Fibroblast of lung (primary cell): ENCODE measurements at regions not wholly inside any gene's neighbourhood (a gene's known extent, or its start where the extent isn't known, plus 50 kb on each side); places are given as distances from the start of the nearest gene placed in this dataset.

Experiments
- DNase-seq, 2 donors: peaks; one replicate each; pipeline versions ENCODE4 v3.0.0 to v3.0.0-alpha.2; 2010; ENCODE audit warnings: low read depth in 2 of 2
- H2AFZ ChIP-seq: 2 replicates; pipeline ENCODE4 v1.5.1; 2012; ENCODE audit warnings: low read length, control low read depth, inconsistent platforms
- H3K27ac ChIP-seq: 2 replicates; pipeline ENCODE4 v1.5.1; 2011; ENCODE audit warnings: low read length, control low read depth; ENCODE audit not compliant: insufficient read depth
- H3K27me3 ChIP-seq: 2 replicates; pipeline ENCODE4 v1.5.1; 2011; ENCODE audit warnings: mild to moderate bottlenecking, low read length; ENCODE audit not compliant: control insufficient read depth, insufficient read depth
- H3K36me3 ChIP-seq: 2 replicates; pipeline ENCODE4 v1.5.1; 2011; ENCODE audit warnings: low read length; ENCODE audit not compliant: control insufficient read depth, insufficient read depth
- H3K4me1 ChIP-seq: 2 replicates; pipeline ENCODE4 v1.5.1; 2011; ENCODE audit warnings: low read length; ENCODE audit not compliant: control insufficient read depth, insufficient read depth; ENCODE audit errors: extremely low read depth
- H3K4me2 ChIP-seq: 2 replicates; pipeline ENCODE4 v1.5.1; 2011; ENCODE audit warnings: low read length, control low read depth; ENCODE audit not compliant: insufficient read depth; ENCODE audit errors: extremely low read depth
- H3K4me3 ChIP-seq, 4 experiments: fragments of 200-600 bp in 1 of 4; sonication (generic) in 1 of 4; replicated peaks in 1 of 4; 2 replicates each; pipeline ENCODE4 v1.5.1; 2011 to 2016; ENCODE audit warnings: low read length in 4 of 4, low read depth in 3 of 4, mild to moderate bottlenecking in 3 of 4, control low read depth in 2 of 4, inconsistent platforms in 1 of 4, mixed read lengths in 1 of 4; ENCODE audit not compliant: insufficient read depth in 1 of 4; ENCODE audit errors: control extremely low read depth in 1 of 4
- H3K79me2 ChIP-seq: 2 replicates; pipeline ENCODE4 v1.5.1; 2012; ENCODE audit warnings: mild to moderate bottlenecking, low read length, inconsistent platforms; ENCODE audit not compliant: control insufficient read depth, insufficient read depth
- H3K9ac ChIP-seq: 2 replicates; pipeline ENCODE4 v1.5.1; 2011; ENCODE audit warnings: mild to moderate bottlenecking, low read length, control low read depth; ENCODE audit not compliant: insufficient read depth
- H3K9me3 ChIP-seq: 2 replicates; pipeline ENCODE4 v1.5.1; 2012; ENCODE audit warnings: low read depth, low read length; ENCODE audit not compliant: control insufficient read depth, insufficient read depth
- H4K20me1 ChIP-seq: 2 replicates; pipeline ENCODE4 v1.5.1; 2011; ENCODE audit warnings: low read length; ENCODE audit not compliant: control insufficient read depth, insufficient read depth; ENCODE audit errors: extremely low read depth
- EZH2 ChIP-seq: IDR thresholded peaks from 2 replicates; pipeline ENCODE4 v1.5.1; 2012; ENCODE audit warnings: low read length, control low read depth, mild to moderate bottlenecking; ENCODE audit errors: missing control alignments
- TF ChIP-seq, protein P1 (sequence below), 2 donors: IDR thresholded peaks in 1 of 2; conservative IDR thresholded peaks in 1 of 2; 1 replicate in 1 of 2; 2 replicates in 1 of 2; pipeline ENCODE4 v1.5.1; 2011 to 2012; ENCODE audit warnings: low read length in 2 of 2, control low read depth in 1 of 2, inconsistent platforms in 1 of 2, low read depth in 1 of 2, mild to moderate bottlenecking in 1 of 2

- no peak for DNase-seq
- no peak for TF ChIP-seq EZH2
- TF ChIP-seq, protein P1, sequence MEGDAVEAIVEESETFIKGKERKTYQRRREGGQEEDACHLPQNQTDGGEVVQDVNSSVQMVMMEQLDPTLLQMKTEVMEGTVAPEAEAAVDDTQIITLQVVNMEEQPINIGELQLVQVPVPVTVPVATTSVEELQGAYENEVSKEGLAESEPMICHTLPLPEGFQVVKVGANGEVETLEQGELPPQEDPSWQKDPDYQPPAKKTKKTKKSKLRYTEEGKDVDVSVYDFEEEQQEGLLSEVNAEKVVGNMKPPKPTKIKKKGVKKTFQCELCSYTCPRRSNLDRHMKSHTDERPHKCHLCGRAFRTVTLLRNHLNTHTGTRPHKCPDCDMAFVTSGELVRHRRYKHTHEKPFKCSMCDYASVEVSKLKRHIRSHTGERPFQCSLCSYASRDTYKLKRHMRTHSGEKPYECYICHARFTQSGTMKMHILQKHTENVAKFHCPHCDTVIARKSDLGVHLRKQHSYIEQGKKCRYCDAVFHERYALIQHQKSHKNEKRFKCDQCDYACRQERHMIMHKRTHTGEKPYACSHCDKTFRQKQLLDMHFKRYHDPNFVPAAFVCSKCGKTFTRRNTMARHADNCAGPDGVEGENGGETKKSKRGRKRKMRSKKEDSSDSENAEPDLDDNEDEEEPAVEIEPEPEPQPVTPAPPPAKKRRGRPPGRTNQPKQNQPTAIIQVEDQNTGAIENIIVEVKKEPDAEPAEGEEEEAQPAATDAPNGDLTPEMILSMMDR (conservative IDR thresholded peaks at IDR 0.05 in 1 of 2, IDR thresholded peaks at IDR 0.05 in 1 of 2; ENCODE audit: low read depth in 1 of 2, low read length in 2 of 2): no peak
- Histone ChIP-seq H3K9ac (no peak overlapping the region), H2AFZ (no peak overlapping the region), H3K9me3 (no peaks in the 10 kb centered on the region), H3K4me1 (no peaks in the 10 kb centered on the region), H3K27ac (no peak overlapping the region), H3K4me2 (no peak overlapping the region), H3K4me3 (no peak overlapping the region), H4K20me1 (no peaks in the 10 kb centered on the region), H3K36me3 (no peaks in the 10 kb centered on the region), H3K27me3 (no peaks in the 10 kb centered on the region), H3K79me2 (no peaks in the 10 kb centered on the region)
These were observed 158.3 kb downstream of the GPAM start for GRCh38 chr10:112025228-112025627.

GRCh38 chr10:112026438-112026837 is 157.1 kb downstream of the GPAM start:
- Histone ChIP-seq H3K4me3 (no peak overlapping the region), H3K36me3 (no peaks in the 10 kb centered on the region), H2AFZ (no peak overlapping the region), H3K4me2 (no peak overlapping the region), H3K27ac (no peak overlapping the region), H3K27me3 (no peaks in the 10 kb centered on the region), H3K4me1 (no peaks in the 10 kb centered on the region), H4K20me1 (no peaks in the 10 kb centered on the region), H3K9me3 (no peaks in the 10 kb centered on the region), H3K79me2 (no peaks in the 10 kb centered on the region), H3K9ac (no peak overlapping the region)
- DNase-seq: no peak
- TF ChIP-seq, protein P1 (conservative IDR thresholded peaks at IDR 0.05 in 1 of 2, IDR thresholded peaks at IDR 0.05 in 1 of 2; ENCODE audit: low read depth in 1 of 2, low read length in 2 of 2): no peak
- TF ChIP-seq EZH2: no peak

DNA sequence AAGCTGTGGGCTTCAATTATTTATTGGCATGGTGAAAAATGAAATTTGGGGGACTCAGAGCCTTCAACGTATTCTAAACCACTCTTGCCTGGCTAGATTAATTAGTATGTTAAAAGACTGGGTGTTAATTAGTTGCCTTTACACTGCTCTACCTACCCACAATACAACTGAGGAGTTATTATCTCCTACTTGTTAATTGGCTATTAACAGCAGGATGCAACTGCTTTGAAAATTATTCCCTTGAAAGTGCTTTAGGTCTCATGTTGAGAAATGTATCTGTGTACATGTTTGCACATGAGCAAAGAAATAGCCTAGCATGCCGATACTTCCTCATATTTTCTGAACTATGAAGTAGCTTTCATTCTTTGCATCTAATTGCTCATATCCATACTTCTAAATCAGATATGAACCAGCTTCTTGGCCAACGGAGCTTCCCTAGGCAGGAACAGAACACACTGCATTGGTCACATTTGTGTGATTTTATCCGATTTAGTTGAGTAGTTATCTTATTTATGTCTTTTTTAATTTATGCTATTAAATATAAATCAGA is 155.8 kb downstream of the GPAM start:
- H3K27me3 ChIP-seq: no peaks in the 10 kb centered on the region
- no peaks in the 10 kb centered on the region for H3K36me3 ChIP-seq
- H3K79me2 ChIP-seq: no peaks in the 10 kb centered on the region
- no peak overlapping the region for H3K4me3 ChIP-seq
- DNase-seq: no peak
- H3K9me3 ChIP-seq: no peaks in the 10 kb centered on the region
- H2AFZ ChIP-seq: no peak overlapping the region
- H3K4me1 ChIP-seq: no peaks in the 10 kb centered on the region
- H3K27ac ChIP-seq: no peak overlapping the region
- no peaks in the 10 kb centered on the region for H4K20me1 ChIP-seq
- TF ChIP-seq, protein P1 (conservative IDR thresholded peaks at IDR 0.05 in 1 of 2, IDR thresholded peaks at IDR 0.05 in 1 of 2; ENCODE audit: low read depth in 1 of 2, low read length in 2 of 2): no peak
- no peak for TF ChIP-seq EZH2
- no peak overlapping the region for H3K9ac ChIP-seq
- H3K4me2 ChIP-seq: no peak overlapping the region
